HPDE6-E6E7 (cell line): ENCODE measurements at regions not wholly inside any gene's neighbourhood (a gene's known extent, or its start where the extent isn't known, plus 50 kb on each side); places are given as distances from the start of the nearest gene placed in this dataset.

Source experiments
- DNase-seq: peaks from one replicate; pipeline ENCODE4 v3.0.0; 2011; ENCODE audit warnings: missing footprints; ENCODE audit errors: extremely low spot score

- no peak for DNase-seq
These were observed 131.5 kb downstream of the FAM161A start for GRCh38 chr2:61722318-61722717.

GRCh38 chr2:61721382-61721781 lies 132.5 kb downstream of the FAM161A start:
- DNase-seq, result no peak

DNA sequence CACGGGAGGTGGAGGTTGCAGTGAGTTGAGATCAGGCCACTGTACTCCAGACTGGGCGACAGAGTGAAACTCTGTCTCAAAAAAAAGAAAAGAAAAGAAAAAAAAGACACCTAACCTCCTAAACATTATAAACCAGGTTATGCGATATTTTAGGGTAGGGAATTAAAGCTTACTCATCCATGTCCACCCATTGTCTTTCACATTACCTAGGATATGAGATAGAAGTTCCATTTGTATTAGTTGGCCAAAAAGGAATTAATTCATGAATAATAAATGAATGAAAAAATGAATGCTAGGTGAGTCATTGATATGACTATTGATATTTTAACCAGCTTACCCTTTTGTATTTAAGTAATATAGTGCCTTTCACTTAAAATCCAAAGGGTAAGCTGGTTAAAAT lies 132.9 kb downstream of the FAM161A start:
- DNase-seq, result peak; percentile 15

GRCh38 chr2:61718965-61719364 lies 134.9 kb downstream of the FAM161A start:
- no peak for DNase-seq

- no peak for DNase-seq
These were observed 138.4 kb downstream of the FAM161A start for GRCh38 chr2:61715506-61715905.

DNA sequence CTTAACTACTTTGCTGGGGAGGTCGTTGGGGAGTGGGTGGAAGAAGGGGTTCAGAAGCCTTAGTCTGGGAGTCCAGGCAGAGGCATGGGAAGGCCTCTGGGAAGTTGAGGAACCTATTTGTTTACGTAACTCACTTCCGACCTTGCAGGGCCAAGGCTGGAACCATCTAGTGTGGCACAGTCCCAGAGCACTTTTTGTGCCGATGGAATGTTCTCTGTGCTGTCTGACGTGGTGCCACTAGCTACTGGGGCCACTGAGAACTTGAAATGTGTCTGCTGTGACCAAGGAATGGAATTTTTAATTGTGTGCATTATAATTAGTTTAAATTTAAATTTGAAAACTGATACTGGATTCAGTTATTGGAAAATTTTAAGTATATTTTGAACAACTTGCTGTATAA lies 139.7 kb downstream of the FAM161A start:
- no peak for DNase-seq

- DNase-seq, result no peak
These were observed 140.4 kb downstream of the FAM161A start for GRCh38 chr2:61713457-61713856.

DNA sequence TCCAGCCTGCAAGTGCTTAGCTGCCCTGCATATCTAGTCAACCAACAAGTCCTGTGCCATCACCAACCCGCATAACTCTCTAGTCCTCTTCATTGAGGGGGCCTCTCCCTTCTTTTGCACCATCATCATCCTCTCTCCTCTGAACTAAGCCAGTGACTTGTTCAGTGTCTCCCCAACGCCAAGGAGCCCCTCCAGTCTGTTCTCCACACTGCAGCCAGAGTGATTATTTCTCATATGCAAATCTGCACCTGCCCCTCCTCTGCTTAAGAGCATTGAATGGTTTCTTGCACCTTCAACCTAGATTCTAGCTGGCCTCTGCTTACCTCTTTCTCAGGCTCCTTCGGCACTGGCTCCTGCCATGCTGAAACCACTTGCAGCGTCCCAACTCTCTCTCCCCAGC lies 141.8 kb downstream of the FAM161A start:
- no peak for DNase-seq

GRCh38 chr2:61710711-61711110 lies 143.1 kb downstream of the FAM161A start:
- DNase-seq, result no peak

GRCh38 chr2:61707984-61708852 lies 145.6 kb downstream of the FAM161A start:
- peak; percentile 49 for DNase-seq

DNA sequence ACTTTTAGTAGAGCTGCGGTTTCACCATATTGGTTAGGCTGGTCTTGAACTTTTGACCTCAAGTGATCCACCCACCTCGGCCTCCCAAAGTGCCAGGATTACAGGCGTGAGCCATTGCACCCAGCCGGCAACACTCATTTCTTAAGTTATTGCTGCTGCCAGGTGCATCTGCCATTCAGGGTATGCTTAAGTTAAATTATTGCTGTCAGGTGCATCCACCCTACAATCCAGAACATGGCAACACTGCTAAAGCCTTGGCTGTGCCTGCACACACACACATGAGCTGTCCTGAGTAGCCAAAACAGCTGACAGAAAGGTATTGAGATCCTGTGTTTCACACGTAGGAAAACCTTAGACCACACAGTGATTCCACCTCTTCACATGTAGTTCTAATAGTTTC lies 148.2 kb downstream of the FAM161A start:
- no peak for DNase-seq

GRCh38 chr2:61704364-61704763 lies 149.5 kb downstream of the FAM161A start:
- no peak for DNase-seq

DNA sequence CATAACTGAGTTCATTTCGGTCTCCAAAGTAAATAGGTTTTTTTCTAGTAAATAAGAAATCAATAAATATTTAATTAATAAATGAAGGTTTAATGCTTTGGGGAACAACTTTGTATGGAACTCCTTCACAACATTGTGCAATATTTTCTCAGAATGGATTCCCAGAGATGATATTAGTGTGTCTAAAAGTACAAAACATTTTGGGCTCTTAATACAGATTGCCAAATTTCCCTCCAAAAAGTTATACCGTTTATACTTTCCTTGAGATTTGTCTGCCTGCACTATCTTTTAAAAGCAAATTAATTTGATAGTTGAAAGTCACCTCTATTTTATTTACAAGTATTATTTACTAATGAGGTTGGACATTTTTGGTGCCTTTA lies 151.8 kb downstream of the FAM161A start:
- no peak for DNase-seq

DNA sequence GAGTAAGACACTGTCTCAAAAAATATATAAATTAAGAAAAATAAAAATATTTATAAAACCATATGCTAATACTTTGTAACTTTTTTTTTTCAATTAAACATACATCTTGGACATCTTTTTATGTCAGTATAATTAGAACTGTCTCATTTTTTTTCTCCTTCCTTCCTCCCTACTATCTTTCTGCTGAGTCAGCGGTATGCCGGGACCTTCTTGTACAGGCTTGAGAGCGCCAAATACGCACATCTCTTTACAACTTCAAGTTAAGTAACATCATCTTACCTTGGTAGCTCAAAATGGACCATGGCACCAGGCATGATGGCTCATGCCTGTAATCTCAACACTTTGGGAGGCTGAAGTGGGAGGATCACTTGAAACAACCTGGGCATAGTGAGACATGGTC lies 153.4 kb downstream of the FAM161A start:
- no peak for DNase-seq

GRCh38 chr2:61694312-61695274 lies 156.4 kb upstream of the XPO1 start:
- peak; percentile 73 for DNase-seq

GRCh38 chr2:61693744-61694143 lies 155.6 kb upstream of the XPO1 start:
- DNase-seq, result no peak

DNA sequence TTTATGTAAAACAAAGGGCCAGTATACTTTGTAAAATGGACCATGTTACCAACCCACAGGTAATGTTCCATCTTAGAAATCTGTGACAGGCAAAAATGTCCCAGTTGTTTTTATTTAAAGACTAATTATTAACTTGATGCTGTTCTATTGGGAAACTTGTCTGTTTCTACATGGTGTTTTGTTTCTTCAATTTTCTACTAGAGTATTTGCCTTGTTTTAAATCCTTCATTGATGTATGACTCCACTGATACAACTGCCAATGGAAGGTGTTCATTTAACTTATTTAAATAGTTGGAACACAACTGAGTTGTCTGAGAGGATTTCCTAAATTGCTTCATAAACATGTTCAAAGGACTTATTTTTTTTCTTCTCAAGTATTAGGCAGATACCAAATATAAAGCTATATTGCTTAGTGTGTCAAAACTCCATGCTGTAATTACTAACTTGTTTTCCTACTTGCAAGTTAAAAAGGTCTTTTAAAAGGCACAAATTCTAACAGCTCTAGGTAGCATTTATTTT lies 152.0 kb upstream of the XPO1 start:
- DNase-seq, result no peak

GRCh38 chr2:61689568-61689967 lies 151.4 kb upstream of the XPO1 start:
- no peak for DNase-seq

DNA sequence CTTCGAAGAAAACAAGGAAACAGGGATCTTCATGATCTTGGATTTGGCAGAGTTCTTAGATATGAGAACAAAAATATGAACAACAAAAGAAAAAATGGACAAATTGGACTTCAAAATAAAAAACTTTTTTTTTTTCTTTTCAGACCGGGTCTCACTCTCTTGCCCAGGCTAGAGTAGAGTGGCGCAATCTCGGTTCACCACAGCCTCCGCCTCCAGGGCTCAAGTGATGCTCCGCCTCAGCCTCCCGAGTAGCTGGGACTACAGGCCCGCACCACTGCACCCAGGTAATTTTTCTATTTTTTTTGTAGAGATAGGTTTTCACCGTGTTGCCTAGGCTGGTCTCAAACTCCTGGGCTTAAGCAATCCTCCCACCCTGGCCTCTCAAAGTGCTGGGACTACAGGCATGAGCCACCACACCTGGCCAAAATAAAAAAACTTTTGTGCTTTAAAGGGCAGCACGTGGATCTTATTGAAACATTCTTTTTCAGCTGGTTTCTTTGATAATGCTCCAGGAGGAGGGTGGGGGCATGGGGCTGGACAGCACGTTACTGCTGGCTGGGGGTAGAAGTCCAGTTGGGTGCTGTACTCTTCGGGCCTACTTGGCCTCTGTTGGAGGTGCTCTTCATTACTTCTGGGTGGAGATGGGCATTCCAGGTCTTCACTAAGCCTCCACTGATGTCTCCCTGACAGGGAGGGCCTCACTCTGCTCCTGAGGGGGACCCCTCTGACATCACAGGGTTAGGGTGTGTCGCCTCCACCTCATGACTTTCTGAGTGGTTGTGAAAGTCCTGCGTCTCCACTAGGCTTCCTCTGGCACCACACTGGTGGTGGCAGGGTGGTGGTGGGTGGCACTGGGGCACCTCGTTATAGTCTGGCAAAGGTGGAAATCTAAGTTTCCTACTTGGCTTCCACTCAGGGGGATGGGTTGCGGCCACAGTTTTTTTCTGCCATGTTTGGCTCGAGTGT lies 150.5 kb upstream of the XPO1 start:
- DNase-seq, result no peak

DNA sequence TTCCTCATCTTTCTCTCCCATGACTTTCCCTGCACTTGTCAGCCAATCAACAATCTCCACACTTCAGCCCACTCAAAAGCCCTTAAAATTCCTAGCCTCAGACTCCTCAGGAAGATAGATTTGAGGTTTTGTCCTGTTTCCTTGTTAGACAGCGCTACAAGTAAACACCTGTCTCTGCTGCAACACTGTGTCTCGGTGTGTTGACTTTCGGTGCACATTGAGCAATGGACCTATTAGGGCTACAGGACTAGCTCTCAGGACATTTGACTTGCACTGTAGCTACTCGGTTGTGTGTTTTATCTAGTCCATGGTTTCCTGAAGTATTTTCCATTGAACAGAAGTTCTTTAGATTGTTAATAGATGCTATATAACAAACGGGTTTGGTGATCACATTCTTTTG lies 140.9 kb upstream of the XPO1 start:
- no peak for DNase-seq

GRCh38 chr2:61677942-61678341 lies 139.8 kb upstream of the XPO1 start:
- no peak for DNase-seq
